ENCODE measurements at regions not wholly inside any gene's neighbourhood (a gene's known extent, or its start where the extent isn't known, plus 50 kb on each side); places are given as distances from the start of the nearest gene placed in this dataset.

- H3K27ac Mint-ChIP-seq: no peak overlapping the region
- ATAC-seq (no peak), DNase-seq (no peak)
- no peaks in the 10 kb centered on the region for H3K36me3 Mint-ChIP-seq (ENCODE audit: low read depth)
- no peaks in the 10 kb centered on the region for H3K9me3 ChIP-seq (ENCODE audit: control insufficient read depth, low read length, poor library complexity, severe bottlenecking)
- H3K4me1 Mint-ChIP-seq: peaks cover 35% of the 10 kb centered on the region
- no peak overlapping the region for H3K4me3 Mint-ChIP-seq
- H3K27me3 Mint-ChIP-seq: no peaks in the 10 kb centered on the region
These were observed 406.9 kb upstream of the TBL1XR1 start for GRCh38 chr3:177604181-177604580.

GRCh38 chr3:177606891-177607290 is 409.6 kb upstream of the TBL1XR1 start:
- no peak for DNase-seq
- peak overlapping the region; percentile 6 for H3K27ac Mint-ChIP-seq
- H3K36me3 Mint-ChIP-seq (ENCODE audit: low read depth): no peaks in the 10 kb centered on the region
- H3K9me3 ChIP-seq (ENCODE audit: control insufficient read depth, low read length, poor library complexity, severe bottlenecking): no peaks in the 10 kb centered on the region
- peaks cover 18% of the 10 kb centered on the region for H3K4me1 Mint-ChIP-seq
- no peaks in the 10 kb centered on the region for H3K27me3 Mint-ChIP-seq
- no peak for ATAC-seq
- no peak overlapping the region for H3K4me3 Mint-ChIP-seq

GRCh38 chr3:177607589-177607988 is 410.3 kb upstream of the TBL1XR1 start:
- peak overlapping the region; percentile 6 for H3K27ac Mint-ChIP-seq
- DNase-seq: no peak
- no peak overlapping the region for H3K4me3 Mint-ChIP-seq
- H3K9me3 ChIP-seq (ENCODE audit: control insufficient read depth, low read length, poor library complexity, severe bottlenecking): no peaks in the 10 kb centered on the region
- peaks cover 12% of the 10 kb centered on the region for H3K4me1 Mint-ChIP-seq
- no peaks in the 10 kb centered on the region for H3K27me3 Mint-ChIP-seq
- ATAC-seq: no peak
- H3K36me3 Mint-ChIP-seq (ENCODE audit: low read depth): no peaks in the 10 kb centered on the region

GRCh38 chr3:177608443-177608842 is 411.2 kb upstream of the TBL1XR1 start:
- H3K36me3 Mint-ChIP-seq (ENCODE audit: low read depth): no peaks in the 10 kb centered on the region
- H3K9me3 ChIP-seq (ENCODE audit: control insufficient read depth, low read length, poor library complexity, severe bottlenecking): no peaks in the 10 kb centered on the region
- H3K4me3 Mint-ChIP-seq: no peak overlapping the region
- no peak for DNase-seq
- no peak for ATAC-seq
- no peak overlapping the region for H3K27ac Mint-ChIP-seq
- H3K27me3 Mint-ChIP-seq: no peaks in the 10 kb centered on the region
- peaks cover 6% of the 10 kb centered on the region for H3K4me1 Mint-ChIP-seq

GRCh38 chr3:177609613-177610012 is 412.3 kb upstream of the TBL1XR1 start:
- ATAC-seq (no peak), DNase-seq (no peak)
- Mint-ChIP-seq H3K4me3 (no peak overlapping the region), H3K27ac (no peak overlapping the region), H3K4me1 (peaks cover 4% of the 10 kb centered on the region), H3K36me3 (ENCODE audit: low read depth) (no peaks in the 10 kb centered on the region), H3K27me3 (no peaks in the 10 kb centered on the region)
- H3K9me3 ChIP-seq (ENCODE audit: control insufficient read depth, low read length, poor library complexity, severe bottlenecking): no peaks in the 10 kb centered on the region

GRCh38 chr3:177610262-177610661 is 413.0 kb upstream of the TBL1XR1 start:
- Mint-ChIP-seq H3K36me3 (ENCODE audit: low read depth) (no peaks in the 10 kb centered on the region), H3K4me1 (peaks cover 6% of the 10 kb centered on the region)
- no peak for ATAC-seq

GRCh38 chr3:177610686-177611633 is 413.7 kb upstream of the TBL1XR1 start:
- no peak for ATAC-seq
- H3K4me3 Mint-ChIP-seq: no peak overlapping the region
- H3K27ac Mint-ChIP-seq: no peak overlapping the region
- H3K27me3 Mint-ChIP-seq: no peaks in the 10 kb centered on the region
- H3K4me1 Mint-ChIP-seq: peaks cover 6% of the 10 kb centered on the region
- DNase-seq: no peak
- no peaks in the 10 kb centered on the region for H3K36me3 Mint-ChIP-seq (ENCODE audit: low read depth)
- no peaks in the 10 kb centered on the region for H3K9me3 ChIP-seq (ENCODE audit: control insufficient read depth, low read length, poor library complexity, severe bottlenecking)

More at GRCh38 chr3:177610262-177610661, 413.0 kb upstream of the TBL1XR1 start:
- no peak for DNase-seq
- Mint-ChIP-seq H3K4me3 (no peak overlapping the region), H3K27me3 (no peaks in the 10 kb centered on the region), H3K27ac (no peak overlapping the region)
- H3K9me3 ChIP-seq (ENCODE audit: control insufficient read depth, low read length, poor library complexity, severe bottlenecking): no peaks in the 10 kb centered on the region

GRCh38 chr3:177611752-177612334 is 414.6 kb upstream of the TBL1XR1 start:
- DNase-seq: no peak
- Mint-ChIP-seq H3K4me1 (peaks cover 6% of the 10 kb centered on the region), H3K27me3 (no peaks in the 10 kb centered on the region), H3K36me3 (ENCODE audit: low read depth) (no peaks in the 10 kb centered on the region), H3K27ac (no peak overlapping the region), H3K4me3 (no peak overlapping the region)
- no peaks in the 10 kb centered on the region for H3K9me3 ChIP-seq (ENCODE audit: control insufficient read depth, low read length, poor library complexity, severe bottlenecking)
- no peak for ATAC-seq

GRCh38 chr3:177613901-177614300 is 416.6 kb upstream of the TBL1XR1 start:
- no peak for ATAC-seq
- H3K4me3 Mint-ChIP-seq: no peak overlapping the region
- no peaks in the 10 kb centered on the region for H3K9me3 ChIP-seq (ENCODE audit: control insufficient read depth, low read length, poor library complexity, severe bottlenecking)
- DNase-seq: no peak
- no peaks in the 10 kb centered on the region for H3K36me3 Mint-ChIP-seq (ENCODE audit: low read depth)
- no peaks in the 10 kb centered on the region for H3K27me3 Mint-ChIP-seq
- H3K27ac Mint-ChIP-seq: no peak overlapping the region
- H3K4me1 Mint-ChIP-seq: peaks cover 3% of the 10 kb centered on the region

GRCh38 chr3:177615015-177615414 is 417.7 kb upstream of the TBL1XR1 start:
- ATAC-seq: no peak
- Mint-ChIP-seq H3K36me3 (ENCODE audit: low read depth) (no peaks in the 10 kb centered on the region), H3K27me3 (no peaks in the 10 kb centered on the region), H3K4me3 (no peak overlapping the region), H3K4me1 (peaks cover 3% of the 10 kb centered on the region), H3K27ac (no peak overlapping the region)
- no peak for DNase-seq
- H3K9me3 ChIP-seq (ENCODE audit: control insufficient read depth, low read length, poor library complexity, severe bottlenecking): no peaks in the 10 kb centered on the region

- DNase-seq (no peak), ATAC-seq (no peak)
- H3K36me3 Mint-ChIP-seq (ENCODE audit: low read depth): no peaks in the 10 kb centered on the region
- no peaks in the 10 kb centered on the region for H3K9me3 ChIP-seq (ENCODE audit: control insufficient read depth, low read length, poor library complexity, severe bottlenecking)
- no peak overlapping the region for H3K27ac Mint-ChIP-seq
- H3K4me1 Mint-ChIP-seq: peaks cover 11% of the 10 kb centered on the region
- no peak overlapping the region for H3K4me3 Mint-ChIP-seq
- no peaks in the 10 kb centered on the region for H3K27me3 Mint-ChIP-seq
These were observed 421.8 kb upstream of the TBL1XR1 start for GRCh38 chr3:177618873-177619733.

GRCh38 chr3:177620073-177620472 is 422.8 kb upstream of the TBL1XR1 start:
- H3K36me3 Mint-ChIP-seq (ENCODE audit: low read depth): no peaks in the 10 kb centered on the region
- DNase-seq (no peak), ATAC-seq (no peak)
- no peak overlapping the region for H3K27ac Mint-ChIP-seq
- H3K27me3 Mint-ChIP-seq: no peaks in the 10 kb centered on the region
- no peak overlapping the region for H3K4me3 Mint-ChIP-seq
- H3K9me3 ChIP-seq (ENCODE audit: control insufficient read depth, low read length, poor library complexity, severe bottlenecking): no peaks in the 10 kb centered on the region
- H3K4me1 Mint-ChIP-seq: peaks cover 15% of the 10 kb centered on the region

GRCh38 chr3:177622520-177622919 is 425.2 kb upstream of the TBL1XR1 start:
- no peak overlapping the region for H3K4me3 Mint-ChIP-seq

More at GRCh38 chr3:177622520-177622919, 425.2 kb upstream of the TBL1XR1 start:
- no peak overlapping the region for H3K27ac Mint-ChIP-seq
- no peaks in the 10 kb centered on the region for H3K9me3 ChIP-seq (ENCODE audit: control insufficient read depth, low read length, poor library complexity, severe bottlenecking)
- ATAC-seq: no peak
- DNase-seq: no peak
- H3K27me3 Mint-ChIP-seq: no peaks in the 10 kb centered on the region
- H3K36me3 Mint-ChIP-seq (ENCODE audit: low read depth): no peaks in the 10 kb centered on the region
- peaks cover 20% of the 10 kb centered on the region for H3K4me1 Mint-ChIP-seq
